ENCODE measurements at regions not wholly inside any gene's neighbourhood (a gene's known extent, or its start where the extent isn't known, plus 50 kb on each side); places are given as distances from the start of the nearest gene placed in this dataset.
"Not testable (repeated sequence)": the region's sequence is repeated elsewhere in the genome, so short reads cannot be mapped to it uniquely, and the experiment has no call there.

DNA sequence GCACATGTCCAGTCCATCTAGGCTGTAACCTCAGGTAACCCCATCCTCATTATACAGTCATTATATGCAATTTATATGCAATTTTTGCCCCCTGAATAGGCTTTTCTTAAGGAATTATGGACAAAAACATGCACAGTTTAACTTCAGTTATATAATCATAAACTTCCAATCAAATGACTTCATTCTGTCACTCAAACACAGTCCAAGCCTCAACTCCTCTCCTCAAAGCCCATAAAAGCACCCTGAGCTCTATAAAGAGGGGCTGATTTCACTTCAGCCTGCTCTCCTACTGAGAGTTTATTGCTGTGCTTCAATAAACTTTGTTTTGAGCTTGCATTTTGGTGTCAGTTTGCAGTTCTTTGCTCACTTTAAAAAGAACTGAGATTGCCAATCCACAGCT lies 1805.5 kb downstream of the BRINP3 start:
- no peak for DNase-seq

DNA sequence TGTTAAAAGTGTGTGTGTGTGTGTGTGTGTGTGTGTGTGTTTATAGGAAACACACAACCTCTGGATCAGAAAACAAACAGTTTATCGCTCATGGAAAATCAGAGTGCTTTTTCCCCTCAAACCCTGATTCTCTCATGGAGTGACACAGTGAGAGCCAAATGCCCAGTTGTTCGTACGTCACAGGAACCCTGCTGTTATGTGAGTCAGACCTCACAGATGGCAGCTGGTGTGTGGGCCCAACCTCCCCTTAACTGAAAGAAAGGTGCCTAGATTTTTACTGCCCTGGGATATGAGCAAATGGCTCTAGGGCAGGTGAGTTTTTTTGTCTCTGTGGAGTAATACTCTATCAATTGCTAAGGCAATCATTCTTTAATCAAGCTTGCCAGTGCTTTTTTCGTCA lies 1788.1 kb downstream of the BRINP3 start:
- DNase-seq: peak; percentile 34

DNA sequence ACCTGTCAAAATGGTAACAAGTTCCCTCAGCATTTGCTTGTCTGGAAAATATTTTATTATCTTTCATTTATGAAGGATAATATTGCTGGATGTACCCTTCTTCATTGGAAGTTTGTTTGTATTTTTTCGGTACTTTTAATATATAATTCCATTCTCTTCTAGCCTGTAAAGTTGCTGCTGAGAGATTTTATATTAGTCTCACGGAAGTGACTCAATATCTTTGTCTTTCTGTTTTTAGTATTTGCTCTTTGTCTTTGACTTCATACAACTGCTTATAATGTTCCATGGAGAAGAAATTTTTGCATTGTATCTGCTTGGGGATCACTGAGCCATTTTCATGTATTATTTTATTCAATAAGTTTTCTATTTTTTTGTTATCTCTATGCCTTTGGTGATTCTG lies 1777.5 kb downstream of the BRINP3 start:
- no peak for DNase-seq

DNA sequence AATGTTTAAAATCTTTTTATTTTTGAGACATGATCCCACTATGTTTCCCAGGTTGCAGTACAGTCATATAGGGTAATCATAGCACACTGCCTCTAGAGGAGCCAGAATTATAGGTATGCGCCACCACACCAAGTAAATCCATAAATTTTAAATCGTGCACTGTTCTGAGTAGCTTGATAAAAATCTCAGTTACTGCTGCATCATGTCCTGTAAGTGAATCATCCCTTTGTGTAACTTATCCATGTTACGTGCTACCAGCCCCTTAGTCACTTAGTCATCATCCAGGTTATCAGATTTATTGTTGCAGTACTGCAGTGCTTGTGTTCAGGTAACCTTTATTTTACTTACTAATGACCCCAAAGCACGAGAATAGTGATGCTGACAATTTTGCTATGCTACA lies 1770.9 kb downstream of the BRINP3 start:
- DNase-seq: peak; percentile 63

DNA sequence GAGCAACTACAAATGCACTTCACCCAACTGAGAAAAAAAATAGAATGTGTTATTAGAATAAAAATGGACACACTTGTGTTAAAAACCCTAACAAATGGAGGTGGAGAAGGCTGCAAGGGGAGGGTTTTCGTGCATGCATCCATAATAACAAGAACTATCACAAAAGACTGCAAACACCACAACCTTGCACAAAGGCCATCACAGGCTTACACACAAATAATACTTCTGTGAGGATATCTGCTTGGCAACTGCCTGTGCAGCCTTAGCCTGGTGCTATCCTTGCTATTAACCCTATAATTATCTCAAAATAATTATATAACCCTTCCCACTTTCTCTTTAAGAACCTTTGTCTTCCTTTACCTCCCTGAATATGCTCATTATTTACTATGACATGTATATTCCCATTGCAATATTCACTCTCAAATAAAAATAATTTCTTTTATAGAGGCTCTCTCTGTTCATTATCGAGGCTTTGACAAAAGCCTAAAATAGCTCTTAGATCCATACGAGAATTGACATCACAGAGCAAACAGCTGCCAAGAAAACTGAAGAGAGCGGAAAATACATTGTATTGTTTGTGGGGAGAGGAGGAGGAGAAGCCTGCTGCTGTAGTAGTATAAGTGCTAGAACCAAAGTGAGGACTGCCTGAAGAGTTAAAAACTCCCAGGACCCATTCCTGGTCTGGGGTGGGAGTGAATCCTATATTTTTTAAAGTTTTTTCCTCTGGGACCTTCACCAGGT lies 1768.7 kb downstream of the BRINP3 start:
- DNase-seq: peak; percentile 3

DNA sequence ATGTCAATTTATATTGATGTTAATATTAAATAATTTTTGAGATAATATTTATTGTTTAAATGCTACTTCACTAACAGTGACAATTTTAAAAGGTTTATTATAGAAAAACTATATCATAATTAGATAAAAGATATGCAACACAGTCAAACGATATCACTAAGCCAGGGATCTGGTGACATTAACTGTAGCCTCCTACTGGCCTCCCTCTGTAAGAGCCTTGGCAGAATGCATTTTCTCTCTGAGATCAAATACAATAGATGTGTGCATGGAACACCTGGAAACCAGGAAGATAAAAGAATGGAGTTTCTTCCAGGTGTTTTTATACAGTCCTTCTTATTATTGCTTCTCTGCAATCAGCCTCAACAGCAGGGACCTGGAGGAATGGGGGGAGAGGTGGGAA lies 1762.1 kb downstream of the BRINP3 start:
- no peak for DNase-seq

DNA sequence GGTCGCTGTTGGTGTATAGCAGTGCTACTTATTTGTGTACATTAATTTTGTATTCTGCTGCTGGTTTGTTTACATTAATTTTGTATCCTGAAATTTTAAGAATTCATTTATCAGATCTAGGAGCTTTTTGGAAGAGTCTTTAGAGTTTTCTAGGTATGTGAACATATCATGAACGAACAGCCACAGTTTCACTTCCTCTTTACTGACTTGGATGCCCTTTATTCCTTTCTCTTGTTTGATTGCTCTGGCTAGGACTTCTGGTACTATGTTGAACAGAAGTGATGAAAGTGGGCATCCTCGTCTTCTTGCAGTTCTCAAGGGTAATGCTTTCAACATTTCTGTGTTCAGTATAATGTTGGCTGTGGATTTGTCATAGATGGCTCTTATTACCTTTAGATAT lies 1757.9 kb downstream of the BRINP3 start:
- DNase-seq: no peak

DNA sequence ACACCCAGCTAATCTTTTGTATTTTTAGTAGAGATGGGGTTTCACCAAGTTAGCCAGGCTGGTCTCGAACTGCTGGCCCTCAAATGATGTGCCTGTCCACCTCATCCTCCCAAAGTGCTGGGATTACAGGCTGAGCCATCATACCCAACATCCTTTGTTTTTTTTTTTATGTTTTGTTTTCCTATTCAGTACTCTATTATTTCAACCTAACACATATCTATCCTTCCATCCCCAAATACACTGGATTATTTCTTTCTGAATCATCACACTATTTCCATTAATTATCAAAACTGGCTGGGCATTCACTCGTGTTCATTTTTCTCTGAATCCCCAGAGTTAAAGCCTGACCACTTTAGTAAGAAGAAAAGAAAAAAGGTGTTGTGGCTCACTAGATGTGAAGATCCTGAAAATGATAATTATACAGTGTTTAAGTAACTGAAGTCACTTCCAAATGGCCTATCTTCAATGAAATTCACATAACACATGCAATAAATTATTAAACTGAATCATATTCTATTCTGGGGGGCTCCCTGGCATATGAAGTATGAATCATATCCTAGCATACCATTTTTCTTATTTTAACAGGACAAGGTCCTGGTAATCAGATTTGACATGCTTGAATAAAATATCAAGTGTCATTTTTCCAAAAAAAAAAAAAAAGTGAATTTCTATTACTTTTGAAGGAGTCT lies 1754.2 kb downstream of the BRINP3 start:
- peak; percentile 12 for DNase-seq

DNA sequence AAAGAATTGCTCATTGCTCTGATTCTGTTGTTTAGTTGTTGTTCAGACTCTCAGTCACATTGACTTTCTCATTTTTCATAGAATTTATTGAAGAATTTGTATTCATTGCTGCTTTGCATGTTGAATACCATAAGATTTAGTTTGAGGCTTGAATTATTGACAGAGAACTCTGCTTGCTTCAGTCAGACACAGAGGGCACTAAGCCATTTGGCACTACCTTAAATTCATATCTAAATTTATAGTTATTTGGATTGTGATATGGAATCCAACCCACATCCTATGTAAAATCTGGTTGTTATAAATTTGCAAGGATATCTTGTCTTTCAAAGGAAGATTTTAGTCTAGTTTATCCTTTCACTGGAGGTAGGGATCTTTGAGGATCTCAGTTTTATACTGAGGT lies 1748.6 kb downstream of the BRINP3 start:
- DNase-seq: no peak

DNA sequence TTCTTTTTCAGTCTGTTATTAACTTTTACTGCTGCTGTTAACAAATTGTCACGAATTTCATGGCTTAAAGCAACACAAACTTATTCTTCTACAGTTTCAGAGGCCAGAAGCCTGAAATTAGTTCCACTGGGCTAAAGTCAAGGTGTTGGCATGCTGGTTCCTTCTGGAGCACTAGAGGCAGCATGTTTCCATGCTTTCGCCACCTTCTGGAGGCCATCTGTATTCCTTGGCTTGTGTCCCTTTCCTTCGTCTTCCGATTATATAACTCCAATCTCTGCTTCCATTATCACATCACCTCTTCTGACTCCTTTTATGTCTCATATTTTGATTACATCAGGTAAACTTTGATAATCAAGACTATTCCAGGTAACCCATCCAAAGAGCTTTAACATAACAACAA lies 1742.1 kb downstream of the BRINP3 start:
- no peak for DNase-seq

DNA sequence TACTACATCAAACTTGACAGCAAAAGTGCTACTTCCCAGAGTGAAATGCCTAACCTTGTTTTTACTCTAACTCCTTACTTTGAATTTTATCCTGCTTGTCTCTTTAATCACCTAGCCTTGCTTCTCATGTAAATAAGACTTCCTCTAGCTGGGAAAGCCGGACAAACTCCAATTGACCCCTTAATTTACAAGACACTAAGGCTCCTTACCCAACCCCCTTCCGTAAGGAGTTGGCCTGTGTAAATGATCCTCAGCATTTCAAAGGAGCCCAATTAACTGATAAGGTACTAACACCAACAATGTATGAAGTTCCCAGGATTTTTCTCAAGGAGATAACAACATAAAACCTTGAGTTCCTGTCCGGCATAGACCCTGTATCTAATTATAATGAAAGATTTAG lies 1728.4 kb downstream of the BRINP3 start:
- DNase-seq: not testable (repeated sequence)

DNA sequence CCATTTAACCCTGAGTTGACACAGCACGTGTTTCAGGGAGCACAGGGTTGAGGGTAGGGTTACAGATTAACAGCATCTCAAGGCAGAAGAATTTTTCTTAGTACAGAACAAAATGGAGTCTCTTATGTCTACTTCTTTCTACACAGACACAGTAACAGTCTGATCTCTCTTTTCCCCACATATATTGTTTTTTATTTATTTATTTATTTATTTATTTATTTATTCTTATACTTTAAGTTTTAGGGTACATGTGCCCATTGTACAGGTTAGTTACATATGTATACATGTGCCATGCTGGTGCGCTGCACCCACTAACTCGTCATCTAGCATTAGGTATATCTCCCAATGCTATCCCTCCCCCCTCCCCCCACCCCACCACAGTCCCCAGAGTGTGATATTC lies 1725.6 kb downstream of the BRINP3 start:
- DNase-seq: not testable (repeated sequence)

DNA sequence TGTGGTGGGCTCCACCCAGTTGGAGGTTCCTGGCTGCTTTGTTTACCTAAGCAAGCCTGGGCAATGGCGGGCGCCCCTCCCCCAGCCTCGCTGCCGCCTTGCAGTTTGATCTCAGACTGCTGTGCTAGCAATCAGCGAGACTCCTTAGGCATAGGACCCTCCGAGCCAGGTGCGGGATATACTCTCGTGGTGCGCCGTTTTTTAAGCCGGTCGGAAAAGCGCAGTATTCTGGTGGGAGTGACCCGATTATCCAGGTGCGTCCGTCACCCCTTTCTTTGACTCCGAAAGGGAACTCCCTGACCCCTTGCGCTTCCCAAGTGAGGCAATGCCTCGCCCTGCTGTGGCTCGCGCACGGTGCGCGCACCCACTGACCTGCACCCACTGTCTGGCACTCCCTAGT lies 1719.9 kb downstream of the BRINP3 start:
- not testable (repeated sequence) for DNase-seq

DNA sequence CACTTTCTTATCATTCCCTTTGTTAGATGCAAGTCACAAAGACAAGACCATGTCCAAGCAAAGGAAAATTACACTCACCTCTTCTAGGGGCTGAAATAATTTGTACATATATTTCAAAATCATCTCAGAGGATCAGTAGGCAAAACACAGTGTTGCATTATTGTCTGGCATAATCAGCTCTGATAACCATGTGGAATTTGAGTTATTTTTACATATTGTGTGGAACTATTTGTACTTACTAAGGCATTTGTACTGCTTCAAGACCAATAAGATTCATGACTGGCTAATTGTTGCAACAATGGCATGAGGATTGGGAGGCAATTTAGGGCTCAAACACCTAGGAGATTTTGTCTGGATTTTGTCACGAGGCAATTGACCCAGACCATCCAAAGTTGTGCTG lies 1716.4 kb downstream of the BRINP3 start:
- no peak for DNase-seq

DNA sequence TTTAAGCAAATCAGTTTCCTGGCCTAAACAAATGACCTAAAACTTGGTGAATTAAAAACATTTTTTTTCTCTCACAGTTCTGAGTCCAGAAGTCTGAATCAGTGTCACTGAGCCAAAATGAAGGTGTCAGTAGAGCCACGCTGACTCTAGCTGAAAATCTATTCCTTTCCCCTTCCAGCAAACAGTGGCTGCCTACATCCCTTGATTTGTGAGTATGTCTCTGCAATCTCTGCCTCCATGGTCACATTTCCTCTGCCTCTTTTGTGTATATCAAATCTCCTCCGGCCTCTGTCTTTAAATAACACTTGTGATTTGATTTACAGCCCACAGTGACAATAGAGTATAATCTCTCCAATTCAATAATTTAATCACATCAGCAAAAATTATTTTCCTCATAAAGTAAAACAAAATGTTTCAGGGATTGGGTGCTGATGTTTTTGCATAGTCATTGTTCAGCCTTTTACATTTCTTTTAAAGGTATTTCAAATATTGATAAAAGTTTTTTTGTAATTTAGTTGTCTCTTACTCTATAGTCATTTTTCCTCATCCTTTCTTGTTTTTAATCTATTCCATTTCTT lies 1715.4 kb downstream of the BRINP3 start:
- no peak for DNase-seq

DNA sequence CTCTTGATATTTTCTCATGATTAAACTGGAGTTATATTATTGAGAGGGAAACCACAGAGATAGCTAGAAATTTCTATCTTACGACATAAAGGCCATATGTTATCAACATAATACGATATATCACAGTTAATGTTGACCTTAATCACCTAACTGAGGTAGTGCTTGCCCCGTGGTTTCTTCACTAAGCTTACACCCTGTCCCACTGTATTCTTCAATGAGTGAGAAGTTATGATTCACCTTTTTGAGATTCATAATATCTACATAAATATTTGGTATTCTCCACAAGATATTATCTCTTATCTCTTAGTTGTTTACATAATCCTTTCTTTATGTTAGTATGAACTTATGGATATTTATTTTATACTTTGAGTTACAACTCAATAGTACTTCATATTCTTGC lies 1714.1 kb downstream of the BRINP3 start:
- DNase-seq: no peak

DNA sequence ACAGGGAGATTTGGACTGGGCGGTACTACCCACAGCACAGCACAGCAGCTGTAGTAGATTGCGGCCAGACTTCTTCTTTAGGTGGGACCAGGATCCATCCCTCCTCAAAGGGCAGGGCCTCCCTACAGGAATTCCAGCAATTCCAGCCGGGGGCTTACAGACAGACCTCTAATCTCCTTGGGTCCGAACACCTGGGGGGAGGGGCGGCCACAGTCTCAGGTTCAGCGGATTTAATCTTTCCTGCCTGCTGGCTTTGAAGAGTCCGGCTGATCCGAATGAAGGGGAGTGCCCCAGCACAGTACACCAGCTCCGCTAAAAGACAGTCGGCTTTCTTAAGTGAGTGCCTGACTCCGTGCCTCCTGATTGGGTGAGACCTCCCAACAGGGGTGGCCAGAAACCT lies 1708.5 kb downstream of the BRINP3 start:
- no peak for DNase-seq

DNA sequence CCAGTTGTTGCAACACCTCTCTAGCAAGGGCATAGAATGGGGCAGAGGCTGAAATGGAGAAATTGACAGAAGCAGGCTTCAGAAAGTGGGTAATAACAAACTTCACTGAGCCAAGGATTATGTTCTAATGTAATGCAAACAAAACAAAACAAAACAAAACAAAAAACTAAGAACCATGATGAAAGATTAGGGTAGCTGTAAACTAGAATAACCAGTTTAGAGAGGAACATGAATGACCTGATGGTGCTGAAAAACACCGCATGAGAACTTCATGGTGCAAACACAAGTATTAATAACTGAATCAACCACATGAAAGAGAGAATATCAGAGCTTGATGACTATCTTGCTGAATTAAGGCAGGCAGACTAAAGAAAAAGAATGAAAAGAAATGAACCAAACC lies 1707.7 kb downstream of the BRINP3 start:
- no peak for DNase-seq

DNA sequence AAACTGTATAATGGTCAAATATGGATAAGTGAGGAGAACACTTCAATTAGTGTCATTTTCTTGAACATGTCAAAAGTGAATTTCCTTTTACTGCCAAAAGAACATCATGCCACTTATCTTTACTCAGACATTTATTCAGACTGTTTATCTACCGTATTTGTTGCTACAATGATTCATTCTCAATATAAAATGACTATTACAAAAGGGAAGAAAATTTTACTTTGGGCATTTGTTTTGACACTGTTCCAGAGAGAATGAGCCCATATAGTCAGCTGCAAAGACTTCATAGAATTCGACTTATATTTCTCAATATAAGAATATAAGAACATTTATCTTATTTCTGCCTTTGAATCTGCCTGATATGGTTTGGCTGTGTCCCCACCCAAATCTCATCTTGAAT lies 1699.1 kb downstream of the BRINP3 start:
- no peak for DNase-seq

DNA sequence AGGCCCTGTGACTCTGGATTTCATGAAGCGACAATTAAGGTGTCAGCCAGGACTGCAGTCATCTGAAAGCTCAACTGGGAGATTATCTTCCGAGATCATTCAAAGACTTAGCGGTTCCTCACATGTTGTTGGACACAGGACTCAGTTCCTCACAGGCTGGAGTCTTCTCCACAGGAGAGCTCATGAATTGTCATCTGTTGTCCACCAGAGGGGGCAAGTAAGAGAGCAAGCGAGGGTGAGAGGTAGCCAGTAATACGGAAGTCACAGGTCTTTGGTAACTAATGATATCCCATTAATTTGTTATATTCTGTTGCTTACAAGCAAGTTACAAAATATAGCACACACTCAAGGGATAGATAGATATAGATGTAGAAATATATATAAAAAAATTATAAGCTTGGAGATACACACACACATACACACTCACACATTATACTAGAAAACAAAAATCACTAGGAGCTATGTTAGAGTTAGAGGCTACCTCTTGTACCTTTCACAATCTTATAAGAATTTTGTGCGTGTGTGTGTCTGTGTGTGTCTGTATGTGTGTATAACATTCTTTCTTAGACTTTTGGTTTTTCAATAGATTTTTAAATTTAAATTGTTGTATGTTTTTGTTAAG lies 1695.3 kb downstream of the BRINP3 start:
- DNase-seq: peak; percentile 48

DNA sequence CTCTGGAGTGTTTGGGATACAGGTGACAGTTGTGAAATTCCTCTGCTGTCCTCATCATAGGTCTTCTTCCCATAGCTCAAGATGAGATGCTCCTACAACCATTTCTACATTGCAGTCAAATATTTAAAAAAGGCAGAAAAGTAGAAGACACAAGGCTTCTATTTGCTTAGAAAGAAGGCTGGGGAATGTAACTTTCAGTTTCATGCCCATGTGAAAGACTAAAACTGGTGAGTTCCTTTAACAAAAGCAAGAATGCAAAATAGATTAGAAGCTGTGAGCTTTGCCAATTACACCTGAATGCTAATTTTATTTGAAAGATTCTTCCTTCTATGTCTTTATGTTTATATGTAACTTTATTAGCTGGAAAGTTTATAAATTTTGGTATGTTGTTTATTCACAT lies 1682.7 kb downstream of the BRINP3 start:
- DNase-seq: no peak

DNA sequence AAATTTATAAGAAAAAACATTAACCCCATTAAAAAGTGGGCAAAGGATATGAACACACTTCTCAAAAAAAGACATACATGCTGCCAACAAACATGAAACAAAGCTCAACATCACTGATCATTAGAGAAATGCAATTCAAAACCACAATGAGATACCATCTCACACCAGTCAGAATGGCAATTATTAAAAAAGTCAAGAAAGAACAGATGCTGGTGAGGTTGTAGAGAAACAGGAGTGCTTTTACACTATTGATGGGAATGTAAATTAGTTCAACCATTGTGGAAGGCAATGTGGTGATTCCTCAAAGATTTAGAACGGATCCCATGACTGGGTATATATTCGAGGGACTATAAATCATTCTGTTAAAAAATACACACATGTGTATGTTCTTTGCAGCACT lies 1665.5 kb downstream of the BRINP3 start:
- DNase-seq: not testable (repeated sequence)

DNA sequence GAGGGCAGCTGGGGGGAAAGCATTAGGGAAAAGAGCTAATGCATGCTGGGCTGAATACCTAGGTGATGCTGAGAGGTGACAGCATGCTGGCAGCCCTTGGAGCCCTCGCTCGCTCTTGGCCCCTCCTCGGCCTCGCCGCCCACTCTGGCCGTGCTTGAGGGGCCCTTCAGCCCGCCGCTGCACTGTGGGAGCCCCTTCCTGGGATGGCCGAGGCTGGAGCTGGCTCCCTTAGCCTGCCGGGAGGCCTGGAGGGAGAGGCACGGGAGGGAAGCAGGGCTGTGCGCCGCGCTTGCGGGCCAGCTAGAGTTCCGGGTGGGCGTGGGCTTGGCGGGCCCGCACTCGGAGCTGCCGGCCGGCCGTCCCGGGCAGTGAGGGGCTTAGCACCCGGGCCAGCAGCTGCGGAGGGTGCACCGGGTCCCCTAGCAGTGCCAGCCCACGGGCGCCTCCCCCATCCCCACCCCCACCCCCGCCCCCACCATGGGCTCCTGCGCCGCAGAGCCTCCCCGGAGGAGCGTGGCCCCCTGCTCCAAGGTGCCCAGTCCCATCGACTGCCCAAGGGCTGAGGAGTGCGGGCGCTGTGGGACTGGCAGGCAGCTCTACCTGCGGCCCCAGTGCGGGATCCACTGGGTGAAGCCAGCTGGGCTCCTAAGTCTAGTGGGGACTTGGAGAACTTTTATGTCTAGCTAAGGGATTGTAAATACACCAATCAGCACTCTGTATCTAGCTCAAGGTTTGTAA lies 1664.7 kb downstream of the BRINP3 start:
- DNase-seq: not testable (repeated sequence)
